ENCODE measurements at regions not wholly inside any gene's neighbourhood (a gene's known extent, or its start where the extent isn't known, plus 50 kb on each side); places are given as distances from the start of the nearest gene placed in this dataset.
"Not testable (repeated sequence)": the region's sequence is repeated elsewhere in the genome, so short reads cannot be mapped to it uniquely, and the experiment has no call there.

DNA sequence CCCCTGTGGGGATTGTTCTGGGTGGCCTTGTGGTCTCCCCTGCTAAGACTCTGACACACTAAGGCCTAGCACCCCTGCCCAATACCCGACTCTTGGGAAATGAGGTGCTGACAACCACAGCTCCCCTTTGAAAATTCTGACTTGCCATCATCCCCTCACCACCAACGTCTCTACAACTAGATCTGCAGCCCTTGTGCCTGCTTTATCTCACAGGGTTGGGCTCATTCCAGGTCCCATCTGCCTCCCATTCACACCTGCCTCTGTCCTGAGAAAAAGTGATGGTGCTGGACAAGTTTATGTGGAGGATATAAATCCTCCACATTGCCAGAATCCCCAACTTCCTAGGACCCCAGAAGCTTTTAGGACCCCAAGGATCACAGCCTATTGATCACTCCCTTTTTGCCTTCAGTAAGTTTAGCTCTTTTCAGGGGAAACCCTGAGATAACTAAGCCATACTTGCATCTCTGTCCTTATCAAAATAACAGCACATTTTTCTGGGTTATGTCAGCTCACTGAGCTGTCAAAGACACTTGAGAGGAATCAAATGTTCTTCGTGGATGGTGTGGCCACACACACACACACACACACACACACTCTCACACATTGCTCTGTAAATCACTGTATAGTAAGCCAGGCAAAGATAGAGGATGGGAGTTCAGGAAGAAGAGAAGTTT, 136.8 kb upstream of the CES5A start:
- no peak for DNase-seq

DNA sequence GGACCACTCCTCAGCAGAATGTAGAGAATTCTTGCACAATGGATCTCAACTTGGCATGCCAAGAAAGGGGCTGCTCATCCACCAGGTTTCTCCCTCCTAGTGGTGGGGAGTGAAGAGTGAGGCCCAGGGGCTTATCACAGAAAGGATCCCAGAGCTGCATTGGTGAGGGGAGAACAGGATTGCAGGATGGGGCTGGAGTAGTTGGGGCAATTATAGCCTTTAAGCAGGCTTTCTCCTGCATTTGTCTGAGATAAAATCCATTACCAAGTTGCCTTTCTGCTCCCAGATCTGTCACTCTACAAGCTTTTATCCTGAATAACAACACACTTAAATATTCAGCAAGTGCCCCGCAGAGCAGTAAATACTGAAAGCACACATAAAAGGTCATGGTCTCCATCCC, 130.8 kb upstream of the CES5A start:
- no peak for DNase-seq

DNA sequence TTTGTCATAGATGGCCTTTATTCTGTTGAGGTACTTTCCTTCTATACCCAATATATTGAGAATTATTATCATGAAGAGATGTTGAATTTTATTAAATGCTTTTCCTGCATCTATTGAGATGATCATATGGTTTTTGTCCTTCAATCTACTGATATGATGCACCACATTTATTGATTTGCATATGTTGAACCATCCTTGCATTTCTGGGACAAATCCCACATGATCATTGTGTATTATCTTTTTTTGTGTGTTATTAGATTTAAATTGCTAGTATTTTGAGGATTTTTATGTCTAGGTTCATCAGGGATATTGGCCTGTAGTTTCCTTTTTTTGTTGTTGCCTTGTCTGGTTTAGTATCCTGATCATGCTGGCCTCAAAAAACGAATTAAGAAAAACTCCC, 124.5 kb upstream of the CES5A start:
- no peak for DNase-seq

DNA sequence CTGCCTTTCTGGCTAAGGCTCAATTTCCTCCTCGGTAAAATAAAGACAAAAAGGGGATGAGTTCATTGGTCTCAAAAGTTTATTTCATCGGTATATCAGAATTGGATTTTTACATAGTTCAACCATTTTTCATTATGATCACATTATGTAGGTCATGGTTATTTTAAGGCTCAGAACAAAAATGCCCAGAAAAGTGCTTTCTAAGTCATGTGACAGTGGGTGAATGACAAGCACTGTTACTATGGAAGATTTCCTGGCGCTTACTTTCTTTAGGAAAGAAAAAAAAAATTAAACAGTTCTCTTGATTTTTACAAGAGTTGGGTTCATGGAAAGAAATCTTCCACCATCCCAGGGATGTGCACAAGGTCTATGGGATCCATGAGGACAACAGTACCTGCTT, 117.9 kb upstream of the CES5A start:
- no peak for DNase-seq

DNA sequence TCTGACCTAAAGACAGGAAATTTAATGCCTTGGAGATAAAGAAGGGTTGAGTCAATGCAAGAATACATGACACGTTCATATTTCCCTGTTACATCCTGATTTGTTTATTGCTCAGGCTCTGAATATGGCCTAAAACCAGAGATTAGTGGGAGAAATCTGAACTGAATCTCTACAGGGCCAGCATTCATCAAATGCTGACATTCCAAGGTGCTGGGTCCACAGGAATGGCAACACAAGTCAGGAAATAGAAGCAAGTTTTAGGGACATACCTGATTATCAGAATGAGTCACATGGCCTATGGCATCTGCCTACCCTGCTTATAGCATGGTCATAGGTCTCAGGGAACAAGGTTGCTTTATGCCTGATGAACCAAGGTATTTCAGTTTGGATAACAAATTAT, 117.4 kb upstream of the CES5A start:
- DNase-seq = no peak

DNA sequence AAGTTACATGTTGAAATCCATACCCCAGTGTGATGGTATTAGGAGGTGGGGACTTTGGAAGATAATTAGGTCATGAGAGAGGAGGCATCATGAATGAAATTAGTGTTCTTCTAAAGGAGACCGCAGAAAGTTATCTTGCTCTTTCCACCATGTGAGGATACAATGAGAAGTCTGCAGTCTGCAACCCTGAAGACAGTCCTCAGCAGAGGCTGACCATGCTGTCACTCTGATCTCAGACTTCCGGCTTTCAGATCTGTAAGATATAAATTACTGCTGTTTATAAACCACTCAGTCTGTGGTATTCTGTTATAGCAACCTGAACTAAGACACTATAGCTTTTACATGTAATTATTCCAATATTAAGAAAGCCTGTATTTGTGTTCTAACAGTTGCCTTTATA, 116.7 kb upstream of the CES5A start:
- no peak for DNase-seq

DNA sequence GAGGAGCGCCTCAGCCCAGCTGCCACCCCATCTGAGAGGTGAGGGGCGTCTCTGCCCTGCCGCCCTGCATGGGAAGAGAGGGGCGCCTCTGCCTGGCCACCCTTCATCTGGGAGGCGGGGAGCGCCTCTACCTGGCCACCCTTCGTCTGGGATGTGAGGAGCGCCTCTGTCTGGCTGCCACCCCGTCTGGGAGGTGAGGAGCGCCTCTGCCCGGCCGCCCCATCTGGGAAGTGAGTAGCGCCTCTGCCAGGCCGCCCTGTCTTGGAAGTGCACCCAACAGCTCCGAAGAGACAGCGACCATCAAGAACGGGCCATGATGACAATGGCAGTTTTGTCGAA, 114.4 kb upstream of the CES5A start:
- DNase-seq = no peak

DNA sequence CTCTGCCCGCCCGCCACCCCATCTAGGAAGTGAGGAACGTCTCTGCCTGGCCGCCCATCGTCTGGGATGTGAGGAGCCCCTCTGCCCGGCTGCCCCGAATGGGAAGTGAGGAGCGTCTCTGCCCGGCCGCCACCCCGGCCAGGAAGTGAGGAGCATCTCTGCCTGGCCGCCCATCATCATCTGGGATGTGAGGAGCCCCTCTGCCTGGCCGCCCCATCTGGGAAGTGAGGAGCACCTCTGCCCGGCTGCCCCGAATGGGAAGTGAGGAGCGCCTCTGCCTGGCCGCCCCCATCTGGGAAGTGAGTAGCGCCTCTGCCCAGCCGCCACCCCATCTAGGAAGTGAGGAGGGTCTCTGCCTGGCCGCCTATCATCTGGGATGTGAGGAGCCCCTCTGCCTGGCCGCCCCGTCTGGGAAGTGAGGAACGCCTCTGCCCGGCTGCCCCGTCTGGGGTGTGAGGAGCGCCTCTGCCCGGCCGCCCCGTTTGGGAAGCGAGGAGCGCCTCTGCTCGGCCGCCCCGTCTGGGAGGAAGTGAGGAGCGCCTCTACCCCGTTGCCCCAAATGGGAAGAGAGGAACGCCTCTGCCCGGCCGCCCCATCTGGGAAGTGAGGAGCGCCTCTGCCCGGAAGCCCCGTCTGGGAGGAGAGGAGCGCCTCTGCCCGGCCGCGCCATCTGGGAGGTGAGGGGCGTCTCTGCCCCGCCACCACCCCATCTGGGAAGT, 113.8 kb upstream of the CES5A start:
- not testable (repeated sequence) for DNase-seq

DNA sequence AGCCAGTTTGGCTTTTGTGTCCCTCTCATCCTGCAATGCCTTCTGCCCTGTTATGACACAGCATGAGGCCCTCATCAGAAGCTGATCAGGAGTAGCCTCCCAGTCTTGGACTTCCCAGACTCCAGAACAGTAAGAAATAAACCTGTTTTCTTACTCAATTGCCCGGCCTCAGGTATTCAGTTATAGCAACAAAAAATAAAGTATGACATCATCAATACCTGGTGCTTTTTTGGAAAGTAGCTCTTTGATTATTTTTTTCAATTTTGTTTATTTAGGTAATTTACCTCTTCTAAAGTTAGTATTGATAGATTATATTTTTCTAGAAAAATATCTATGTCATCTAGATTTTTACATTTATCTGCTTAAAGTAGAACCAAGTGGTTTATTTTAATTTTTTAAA, 112.8 kb upstream of the CES5A start:
- no peak for DNase-seq

DNA sequence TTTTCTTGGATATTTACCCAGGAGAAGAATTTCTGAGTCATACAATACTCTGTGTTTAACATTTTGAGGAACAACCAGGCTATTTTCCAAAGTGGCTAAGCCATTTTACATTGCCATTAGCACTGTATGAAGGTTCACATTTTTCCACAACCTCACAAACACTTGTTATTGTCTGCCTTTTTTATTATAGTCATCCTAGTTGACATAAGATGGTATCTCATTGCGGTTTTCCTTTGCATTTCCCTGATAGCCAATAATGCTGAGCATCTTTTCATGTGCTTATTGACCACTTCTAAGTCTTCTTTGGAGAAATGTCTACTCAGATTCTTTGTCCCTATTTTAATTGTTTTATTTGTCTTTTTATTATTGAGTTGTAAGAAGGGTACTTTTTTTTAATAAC, 107.4 kb upstream of the CES5A start:
- no peak for DNase-seq

DNA sequence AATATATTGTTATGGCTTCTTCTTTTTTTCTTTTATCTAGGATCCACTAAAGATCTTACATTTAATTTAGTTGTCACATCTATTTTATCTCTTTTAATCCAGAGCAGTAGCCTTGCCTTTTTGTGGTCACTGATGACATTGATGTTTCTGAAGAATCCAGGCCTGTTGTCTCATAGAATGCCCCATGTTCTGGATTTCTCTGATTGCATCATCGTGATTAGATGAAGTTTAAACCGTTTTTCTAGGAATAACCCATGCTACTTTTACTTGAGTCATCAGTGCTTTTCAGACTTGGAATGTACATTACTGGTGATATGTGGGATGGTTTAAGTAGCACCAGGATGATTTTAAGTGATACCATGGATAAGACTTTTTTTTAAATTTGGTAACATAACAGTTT, 106.4 kb upstream of the CES5A start:
- DNase-seq = no peak

DNA sequence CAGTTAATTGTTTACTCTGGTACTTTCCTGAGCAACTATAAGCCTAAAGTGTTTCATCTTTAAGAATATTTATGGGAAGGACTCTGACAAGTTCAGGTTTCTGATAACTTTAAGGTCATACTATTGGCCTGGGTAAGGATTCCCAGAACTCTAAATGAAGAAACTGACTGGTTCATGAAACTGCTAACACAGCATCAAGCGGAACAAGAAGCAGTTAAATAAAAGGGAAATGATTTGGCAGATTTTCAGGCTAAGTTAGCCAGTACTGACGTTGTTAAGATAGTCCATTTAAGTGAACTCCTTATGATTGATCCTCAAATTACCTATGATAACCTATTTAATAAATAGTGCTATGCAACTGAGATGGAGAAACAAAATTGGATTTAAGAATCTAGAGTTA, 101.6 kb upstream of the CES5A start:
- no peak for DNase-seq

DNA sequence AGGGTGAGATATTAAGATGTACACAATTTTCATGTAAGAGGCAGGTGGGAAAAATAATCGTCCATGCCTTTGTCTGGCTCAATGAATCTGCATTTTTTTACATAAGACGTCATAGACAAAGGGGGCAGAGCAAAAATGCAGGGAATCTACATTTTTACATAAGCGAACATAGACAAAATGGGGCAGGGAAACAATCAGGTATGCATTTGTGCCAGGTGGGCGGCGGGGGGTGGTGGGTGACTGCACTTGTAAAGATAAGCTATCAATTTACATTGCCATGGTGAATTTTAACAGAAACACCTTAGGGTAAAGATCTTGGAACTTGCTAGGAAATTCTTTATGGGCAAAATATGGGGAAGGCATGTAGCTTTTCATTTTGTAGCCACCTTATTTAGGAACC, 96.3 kb upstream of the CES5A start:
- no peak for DNase-seq

DNA sequence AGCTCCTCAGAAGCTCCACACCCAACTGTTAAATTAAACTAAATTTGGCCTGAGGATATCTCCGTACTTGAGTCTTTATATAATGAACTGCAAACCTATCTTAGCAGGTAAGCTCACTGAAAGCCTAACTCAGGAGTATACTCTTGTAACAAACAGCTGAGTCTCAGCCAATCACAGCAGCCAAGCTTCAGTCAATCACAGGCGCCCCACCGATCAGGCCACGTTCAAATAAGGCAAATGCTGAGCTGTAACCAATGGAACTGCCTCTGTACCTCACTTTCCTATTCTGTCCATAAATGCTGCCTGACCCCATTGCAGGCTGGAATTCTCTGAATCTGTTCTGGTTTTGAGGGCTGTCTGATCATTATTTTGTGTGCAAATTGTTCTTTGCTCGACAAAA, 93.0 kb upstream of the CES5A start:
- no peak for DNase-seq

DNA sequence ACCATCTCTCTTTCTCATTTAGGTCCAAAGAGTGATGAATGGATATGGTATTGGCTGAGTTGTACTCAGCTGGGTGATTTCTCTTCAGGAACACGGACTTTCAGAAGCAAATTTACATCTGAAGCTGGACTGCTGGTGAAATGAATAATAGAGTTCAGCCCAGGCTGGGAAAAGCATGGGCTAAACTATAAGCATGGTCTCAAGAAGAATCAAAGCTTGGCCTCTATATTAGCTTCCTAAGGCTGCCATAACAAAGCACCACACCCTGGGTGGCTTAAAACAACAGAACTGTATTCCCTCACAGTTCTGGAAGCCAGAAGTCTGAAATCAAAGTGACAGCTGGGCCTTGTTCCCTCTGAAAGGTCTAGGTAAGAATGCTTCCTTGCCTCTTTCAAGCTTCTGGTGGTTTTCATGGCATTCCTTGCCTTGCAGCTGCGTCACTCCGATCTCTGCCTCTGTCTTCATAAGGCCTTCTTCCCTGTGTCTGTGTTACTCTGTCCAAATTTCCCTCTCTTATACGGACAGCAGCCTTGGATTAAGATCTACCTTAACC, 89.8 kb upstream of the CES5A start:
- DNase-seq = no peak

DNA sequence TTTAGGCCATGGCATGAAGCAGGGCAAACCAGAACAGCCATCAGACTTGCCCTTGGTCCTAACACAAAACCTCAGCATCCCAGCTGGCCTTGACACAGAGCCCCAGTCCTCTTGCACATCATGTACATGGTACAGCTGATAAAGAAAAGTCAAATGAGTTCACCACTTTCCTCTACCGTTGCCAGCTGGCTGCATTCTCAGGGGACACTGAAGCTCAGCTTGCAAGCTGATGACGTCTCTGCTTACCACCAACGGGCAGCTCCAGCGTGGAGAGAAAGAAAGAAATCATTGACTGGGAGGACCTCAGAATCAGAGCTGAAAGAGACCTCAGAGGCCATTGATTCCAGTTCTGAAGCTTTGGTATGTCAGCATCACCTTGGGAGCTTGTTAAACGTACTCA, 80.7 kb upstream of the CES5A start:
- no peak for DNase-seq

DNA sequence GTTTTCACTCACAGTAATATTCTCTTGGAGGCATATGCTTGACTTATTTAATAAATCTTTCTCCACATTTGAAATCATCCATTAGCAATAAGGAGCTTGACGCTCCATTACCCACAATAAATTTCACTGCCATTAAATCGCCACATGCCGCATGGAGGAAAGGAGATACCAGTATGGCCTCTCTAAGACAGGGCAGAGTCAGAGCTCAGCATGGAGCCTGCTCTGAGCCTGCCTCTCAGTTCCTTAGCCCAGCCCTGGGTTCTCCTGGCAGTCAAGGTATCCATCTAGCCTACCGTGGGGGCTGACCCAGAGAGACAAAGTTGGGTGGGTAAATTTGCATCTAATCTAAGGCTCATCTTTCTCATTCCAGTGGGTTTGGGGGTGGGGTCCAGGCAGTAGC, 80.3 kb upstream of the CES5A start:
- no peak for DNase-seq

DNA sequence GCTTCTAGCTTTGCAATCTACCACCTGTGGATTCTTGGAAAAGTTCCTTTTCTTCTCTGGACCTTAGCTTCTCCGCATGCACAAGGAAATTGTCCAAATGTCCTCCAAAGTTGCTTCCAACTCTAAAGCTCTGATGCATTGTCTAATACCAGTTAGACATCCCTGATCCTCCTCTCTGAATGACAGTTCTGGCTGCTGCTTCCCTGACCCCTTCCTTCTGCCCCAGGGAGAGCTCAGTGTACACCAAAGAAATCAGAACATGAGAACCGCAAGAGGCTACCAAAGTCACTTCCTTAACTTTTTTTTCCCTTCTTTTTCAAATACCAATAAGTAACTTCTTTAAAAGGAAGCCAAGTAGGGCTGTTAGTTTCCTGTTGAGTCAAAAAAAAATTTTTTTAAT, 79.7 kb upstream of the CES5A start:
- DNase-seq = no peak

DNA sequence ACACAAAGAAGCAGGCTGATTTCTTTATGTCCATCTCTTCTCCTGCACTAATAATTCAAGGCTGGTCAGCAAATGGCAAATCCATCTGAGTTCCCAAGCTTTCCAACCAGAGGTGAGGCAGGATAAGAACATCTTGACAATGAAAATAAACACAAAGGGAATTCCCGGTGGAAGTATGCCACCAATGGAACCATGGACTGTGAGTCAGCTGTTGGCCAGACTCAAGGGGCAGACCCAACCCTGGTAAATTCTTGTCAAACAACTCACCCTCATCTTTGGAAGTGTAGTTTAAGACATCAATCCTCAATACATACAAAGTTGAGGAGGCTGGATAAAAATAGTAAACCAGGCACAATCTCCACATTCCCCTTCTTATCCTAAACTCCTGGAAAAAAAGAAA, 74.3 kb upstream of the CES5A start:
- DNase-seq = no peak

DNA sequence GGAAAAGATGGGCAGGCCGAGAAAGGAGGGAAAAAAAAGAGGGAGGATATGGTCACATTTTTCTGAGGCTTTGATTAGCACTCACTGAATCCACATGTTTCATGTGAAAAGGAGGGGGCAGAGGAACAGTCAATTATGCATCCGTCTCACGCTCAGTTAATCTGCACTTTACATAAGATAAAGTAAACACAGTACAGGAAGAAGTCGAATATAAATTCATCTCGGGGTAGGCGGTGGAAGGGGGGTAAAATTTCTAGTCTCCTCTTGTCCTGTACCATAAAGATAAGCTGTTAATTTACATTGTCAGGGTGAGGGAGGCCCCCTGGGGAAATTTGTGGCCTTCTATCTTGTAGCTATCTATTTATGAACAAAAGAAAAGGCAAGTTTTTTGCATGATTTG, 73.1 kb upstream of the CES5A start:
- DNase-seq = no peak

DNA sequence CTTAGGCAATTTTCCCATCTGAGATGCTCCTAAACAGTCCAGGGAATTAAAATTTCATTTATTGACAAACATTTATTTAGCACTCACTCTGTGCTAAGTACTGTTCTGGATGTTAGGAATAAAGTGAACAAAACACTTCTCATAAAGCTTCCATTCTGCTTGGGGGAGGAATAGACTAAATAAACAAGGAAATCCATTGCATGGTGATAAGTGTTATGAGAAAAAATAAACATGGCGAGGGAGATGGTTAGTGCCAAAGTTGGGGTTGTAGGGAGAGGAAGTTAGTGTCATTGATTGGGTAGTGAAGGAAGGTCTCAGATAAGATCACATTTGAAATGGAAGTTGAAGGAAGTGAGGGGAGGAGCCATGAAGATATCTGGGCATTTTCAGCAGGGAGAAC, 72.2 kb upstream of the CES5A start:
- DNase-seq = no peak

DNA sequence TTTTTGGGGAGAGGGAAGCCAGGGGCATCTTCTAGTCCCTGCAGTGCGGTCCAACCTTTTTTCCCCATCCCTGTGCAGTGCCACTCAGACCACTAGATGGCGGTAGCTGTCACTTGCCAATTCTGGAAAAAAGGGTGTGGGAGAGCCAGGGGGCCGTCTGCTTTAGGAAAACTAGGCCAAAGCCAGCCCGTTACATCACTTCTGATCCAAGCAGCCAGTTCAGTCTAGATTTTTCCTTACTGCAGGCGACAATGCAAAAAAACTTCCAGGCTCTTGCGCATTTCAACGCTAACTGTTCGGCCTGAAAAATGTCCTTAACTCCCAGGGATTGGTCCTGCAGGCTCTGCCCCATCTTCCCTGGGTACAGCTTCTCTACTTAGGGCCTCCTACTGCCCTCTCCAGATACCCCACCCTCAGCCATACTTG, 69.2 kb upstream of the CES5A start:
- DNase-seq = peak; percentile 53

DNA sequence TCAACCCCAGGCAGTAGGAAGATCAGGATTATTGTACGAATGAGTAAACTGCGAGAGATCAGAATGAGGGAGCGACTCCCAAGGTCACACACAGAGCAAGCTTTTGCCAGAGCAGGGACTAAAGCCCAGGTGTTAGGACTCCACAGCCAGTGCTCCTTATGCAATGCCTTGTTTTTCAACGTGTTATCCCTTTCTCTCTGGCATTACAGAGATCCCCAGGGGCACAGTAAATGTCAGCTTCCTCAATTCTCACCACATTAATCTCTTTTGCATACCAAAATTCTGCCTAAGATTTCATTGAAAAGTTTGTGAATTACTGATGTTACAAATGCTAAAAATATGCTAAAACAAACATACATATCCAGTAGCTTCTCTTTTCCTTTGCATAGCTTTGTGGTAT, 68.1 kb upstream of the CES5A start:
- DNase-seq = no peak

DNA sequence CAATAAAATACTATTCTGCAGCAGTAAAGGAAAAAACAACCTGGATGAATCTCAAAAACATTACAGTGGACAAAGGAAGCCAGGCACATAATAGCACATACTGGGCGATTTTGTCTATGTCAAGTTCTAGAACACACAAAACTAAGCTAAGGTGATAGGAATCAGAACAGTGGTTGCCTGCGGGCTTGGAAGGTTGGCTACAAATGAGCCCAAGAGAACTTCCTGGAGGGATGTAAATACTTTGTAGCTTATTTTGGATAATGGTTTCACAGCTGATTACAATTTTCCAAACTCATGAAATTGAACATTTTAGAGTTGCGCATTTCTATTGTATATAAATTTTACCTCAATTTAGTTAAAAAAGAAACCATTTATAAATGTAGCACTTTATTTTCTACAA, 67.6 kb upstream of the CES5A start:
- no peak for DNase-seq

DNA sequence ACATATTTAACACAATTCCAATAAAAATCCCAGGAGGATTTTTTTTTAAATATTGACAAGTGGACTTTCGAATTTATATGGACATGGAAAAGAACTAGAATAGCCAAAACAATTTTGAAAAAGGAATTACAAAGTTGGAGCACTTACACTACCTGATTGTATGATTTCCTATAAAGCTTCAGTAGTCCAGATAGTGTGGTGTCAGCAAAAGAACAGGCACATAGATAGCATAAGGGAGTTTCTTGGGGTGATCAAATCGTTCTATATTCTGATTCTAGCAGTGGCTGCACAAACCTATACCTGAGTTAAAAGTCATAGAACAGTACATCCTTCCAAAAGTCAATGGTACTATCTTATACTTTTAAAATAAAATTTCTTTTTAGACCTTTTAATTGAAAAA, 66.4 kb upstream of the CES5A start:
- DNase-seq = no peak
